ENCODE measurements at regions not wholly inside any gene's neighbourhood (a gene's known extent, or its start where the extent isn't known, plus 50 kb on each side); places are given as distances from the start of the nearest gene placed in this dataset.

GRCh38 chr18:78138983-78139496, 840.6 kb upstream of the SALL3 start:
- in situ Hi-C loops (cut with MboI; ENCODE audit: low pct_unique_long_range_greater_than_20kb, low sequenced_read_pairs, unreplicated experiment), result no loop called here
- no peak for TF ChIP-seq CTCF (IDR thresholded peaks at IDR 0.05; ENCODE audit: extremely low read depth, insufficient read depth, missing control alignments)
- DNase-seq (ENCODE audit: low spot score), result no peak

GRCh38 chr18:78140294-78140693, 839.3 kb upstream of the SALL3 start:
- no peak for DNase-seq (ENCODE audit: low spot score)
- in situ Hi-C loops (cut with MboI; ENCODE audit: low pct_unique_long_range_greater_than_20kb, low sequenced_read_pairs, unreplicated experiment), result no loop called here
- no peak for TF ChIP-seq CTCF (IDR thresholded peaks at IDR 0.05; ENCODE audit: extremely low read depth, insufficient read depth, missing control alignments)

GRCh38 chr18:78144669-78145068, 834.9 kb upstream of the SALL3 start:
- DNase-seq (ENCODE audit: low spot score), result no peak

GRCh38 chr18:78145096-78145495, 834.5 kb upstream of the SALL3 start:
- DNase-seq (ENCODE audit: low spot score), result no peak

More at GRCh38 chr18:78144669-78145068, 834.9 kb upstream of the SALL3 start:
- TF ChIP-seq CTCF (IDR thresholded peaks at IDR 0.05; ENCODE audit: extremely low read depth, insufficient read depth, missing control alignments), result no peak
- in situ Hi-C loops (cut with MboI; ENCODE audit: low pct_unique_long_range_greater_than_20kb, low sequenced_read_pairs, unreplicated experiment), result no loop called here

GRCh38 chr18:78146136-78147085, 833.2 kb upstream of the SALL3 start:
- no peak for TF ChIP-seq CTCF (IDR thresholded peaks at IDR 0.05; ENCODE audit: extremely low read depth, insufficient read depth, missing control alignments)
- no peak for DNase-seq (ENCODE audit: low spot score)
- in situ Hi-C loops (cut with MboI; ENCODE audit: low pct_unique_long_range_greater_than_20kb, low sequenced_read_pairs, unreplicated experiment), result no loop called here

More at GRCh38 chr18:78145096-78145495, 834.5 kb upstream of the SALL3 start:
- in situ Hi-C loops (cut with MboI; ENCODE audit: low pct_unique_long_range_greater_than_20kb, low sequenced_read_pairs, unreplicated experiment), result no loop called here
- no peak for TF ChIP-seq CTCF (IDR thresholded peaks at IDR 0.05; ENCODE audit: extremely low read depth, insufficient read depth, missing control alignments)

- no peak for TF ChIP-seq CTCF (IDR thresholded peaks at IDR 0.05; ENCODE audit: extremely low read depth, insufficient read depth, missing control alignments)
- DNase-seq (ENCODE audit: low spot score), result no peak
- in situ Hi-C loops (cut with MboI; ENCODE audit: low pct_unique_long_range_greater_than_20kb, low sequenced_read_pairs, unreplicated experiment), result no loop called here
Observed at GRCh38 chr18:78150590-78150989, 829.0 kb upstream of the SALL3 start.
